Fibroblast of the aortic adventitia (primary cell): ENCODE measurements at regions not wholly inside any gene's neighbourhood (a gene's known extent, or its start where the extent isn't known, plus 50 kb on each side); places are given as distances from the start of the nearest gene placed in this dataset.

Source experiments
- DNase-seq: peaks from one replicate; pipeline ENCODE4 v3.0.0-alpha.2; 2010; ENCODE audit warnings: low read depth
- H3K4me3 ChIP-seq: 2 replicates; pipeline ENCODE4 v1.5.1; 2011; ENCODE audit warnings: low read depth, mild to moderate bottlenecking, control low read depth, low read length, moderate library complexity
- TF ChIP-seq, protein P1 (sequence below): IDR thresholded peaks from 2 replicates; pipeline ENCODE4 v1.5.1; 2011; ENCODE audit warnings: mild to moderate bottlenecking, low read length, control low read depth, inconsistent platforms; ENCODE audit not compliant: insufficient read depth

DNA sequence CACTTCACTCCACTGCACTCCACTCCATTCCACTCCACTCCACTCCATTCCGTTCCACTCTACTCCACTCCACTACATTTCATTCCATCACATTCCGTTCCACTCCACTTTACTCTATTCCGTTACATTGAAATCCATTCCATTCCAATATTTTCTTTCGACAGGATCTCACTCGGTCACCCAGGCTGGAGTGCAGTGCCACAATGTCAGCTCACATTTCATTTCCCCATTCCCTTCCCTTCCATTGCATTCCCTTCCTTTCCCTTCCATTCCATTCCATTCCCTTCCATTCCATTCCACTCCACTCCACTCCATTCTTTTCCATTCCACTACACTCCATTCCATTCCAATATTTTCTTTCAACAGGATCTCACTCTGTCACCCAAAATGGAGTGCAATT lies 1407.6 kb upstream of the USP9Y start:
- no peak overlapping the region for H3K4me3 ChIP-seq
- TF ChIP-seq, protein P1, sequence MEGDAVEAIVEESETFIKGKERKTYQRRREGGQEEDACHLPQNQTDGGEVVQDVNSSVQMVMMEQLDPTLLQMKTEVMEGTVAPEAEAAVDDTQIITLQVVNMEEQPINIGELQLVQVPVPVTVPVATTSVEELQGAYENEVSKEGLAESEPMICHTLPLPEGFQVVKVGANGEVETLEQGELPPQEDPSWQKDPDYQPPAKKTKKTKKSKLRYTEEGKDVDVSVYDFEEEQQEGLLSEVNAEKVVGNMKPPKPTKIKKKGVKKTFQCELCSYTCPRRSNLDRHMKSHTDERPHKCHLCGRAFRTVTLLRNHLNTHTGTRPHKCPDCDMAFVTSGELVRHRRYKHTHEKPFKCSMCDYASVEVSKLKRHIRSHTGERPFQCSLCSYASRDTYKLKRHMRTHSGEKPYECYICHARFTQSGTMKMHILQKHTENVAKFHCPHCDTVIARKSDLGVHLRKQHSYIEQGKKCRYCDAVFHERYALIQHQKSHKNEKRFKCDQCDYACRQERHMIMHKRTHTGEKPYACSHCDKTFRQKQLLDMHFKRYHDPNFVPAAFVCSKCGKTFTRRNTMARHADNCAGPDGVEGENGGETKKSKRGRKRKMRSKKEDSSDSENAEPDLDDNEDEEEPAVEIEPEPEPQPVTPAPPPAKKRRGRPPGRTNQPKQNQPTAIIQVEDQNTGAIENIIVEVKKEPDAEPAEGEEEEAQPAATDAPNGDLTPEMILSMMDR = no peak
- DNase-seq = no peak

DNA sequence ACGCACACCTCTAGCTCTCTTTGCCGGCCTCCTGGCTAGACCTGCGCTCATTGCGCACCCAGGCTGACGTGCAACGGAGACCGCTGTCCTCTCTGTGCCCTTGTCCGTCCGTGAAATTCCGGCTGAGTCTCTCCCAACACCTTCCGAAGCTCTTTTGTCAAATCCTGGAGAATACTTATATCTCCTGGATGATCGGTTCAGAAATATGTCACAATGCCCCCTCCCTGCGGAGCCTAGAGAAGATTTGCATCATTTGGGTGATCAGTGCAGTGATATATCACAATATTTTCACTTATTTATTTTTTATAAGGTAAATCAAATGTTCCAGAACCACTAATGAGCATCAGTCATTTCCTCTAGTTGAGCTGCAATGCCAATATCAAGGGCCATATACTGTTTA lies 1366.9 kb upstream of the USP9Y start:
- H3K4me3 ChIP-seq = no peak overlapping the region
- peak; percentile 7 for DNase-seq
- TF ChIP-seq, protein P1 = no peak
